ENCODE measurements at regions not wholly inside any gene's neighbourhood (a gene's known extent, or its start where the extent isn't known, plus 50 kb on each side); places are given as distances from the start of the nearest gene placed in this dataset.

GRCh38 chr4:23298371-23298770 lies 591.5 kb downstream of the PPARGC1A start:
- Histone ChIP-seq H3K36me3 (ENCODE audit: control insufficient read depth, insufficient read depth, low read length) (no peaks in the 10 kb centered on the region), H3K9me1 (ENCODE audit: control insufficient read depth, insufficient read depth, low read length) (no peaks in the 10 kb centered on the region), H3K4me3 (no peak overlapping the region), H3K4me2 (ENCODE audit: insufficient read depth, low read length) (no peak overlapping the region), H3K27ac (ENCODE audit: extremely low read depth, low read depth, low read length) (no peak overlapping the region), H3K4me1 (replicated peaks in 1 of 2; ENCODE audit: control insufficient read depth in 2 of 2, insufficient read depth in 2 of 2, low read length in 2 of 2) (no peaks in the 10 kb centered on the region), H2AFZ (ENCODE audit: low read depth, low read length) (no peak overlapping the region), H4K20me1 (replicated peaks; ENCODE audit: control insufficient read depth, insufficient read depth, low read length) (no peaks in the 10 kb centered on the region), H3K27me3 (ENCODE audit: control insufficient read depth in 2 of 2, insufficient read depth in 2 of 2, low read length in 2 of 2) (no peaks in the 10 kb centered on the region), H3K9me3 (replicated peaks; ENCODE audit: control insufficient read depth, insufficient read depth, low read depth, low read length) (no peaks in the 10 kb centered on the region), H3K79me2 (ENCODE audit: control insufficient read depth, insufficient read depth, low read length) (no peaks in the 10 kb centered on the region), H3K9ac (ENCODE audit: insufficient read depth in 1 of 2, low read depth in 2 of 2, low read length in 2 of 2) (no peak overlapping the region)
- CTCF ChIA-PET (ENCODE audit: low intra/inter-chr PET ratio), result no interaction called here
- no peak for DNase-seq (ENCODE audit: extremely low read depth in 1 of 4, low spot score in 3 of 4)
- TF ChIP-seq ZBTB1 (CRISPR knock-in tag; IDR thresholded peaks at IDR 0.05; ENCODE audit: borderline replicate concordance, low read depth), result no peak
- TF ChIP-seq NR3C1 (CRISPR knock-in tag; IDR thresholded peaks at IDR 0.05), result no peak
- no peak for TF ChIP-seq MAZ (CRISPR knock-in tag; conservative IDR thresholded peaks at IDR 0.05 in 1 of 2, IDR thresholded peaks at IDR 0.05 in 1 of 2)
- no peak for TF ChIP-seq RBM25 (IDR thresholded peaks at IDR 0.05; ENCODE audit: low read depth, low read length, severe bottlenecking)
- TF ChIP-seq, protein P1, sequence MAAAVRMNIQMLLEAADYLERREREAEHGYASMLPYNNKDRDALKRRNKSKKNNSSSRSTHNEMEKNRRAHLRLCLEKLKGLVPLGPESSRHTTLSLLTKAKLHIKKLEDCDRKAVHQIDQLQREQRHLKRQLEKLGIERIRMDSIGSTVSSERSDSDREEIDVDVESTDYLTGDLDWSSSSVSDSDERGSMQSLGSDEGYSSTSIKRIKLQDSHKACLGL (CRISPR knock-in tag; IDR thresholded peaks at IDR 0.05; ENCODE audit: borderline replicate concordance, poor library complexity, severe bottlenecking), result no peak
- TF ChIP-seq ZNF408 (CRISPR knock-in tag; IDR thresholded peaks at IDR 0.05; ENCODE audit: low read depth), result no peak
- TF ChIP-seq CBFA2T3 (IDR thresholded peaks at IDR 0.05), result no peak
- TF ChIP-seq PHTF2 (CRISPR knock-in tag; IDR thresholded peaks at IDR 0.05), result no peak
- TF ChIP-seq SRSF7 (optimal IDR thresholded peaks at IDR 0.05; ENCODE audit: low read depth, low read length), result no peak
- TF ChIP-seq CTCFL (IDR thresholded peaks at IDR 0.05; ENCODE audit: borderline replicate concordance, insufficient read depth, low read depth, low read length, poor library complexity, severe bottlenecking), result no peak
- TF ChIP-seq FOXJ3 (CRISPR knock-in tag; IDR thresholded peaks at IDR 0.05), result no peak
- no peak for TF ChIP-seq RBM15 (IDR thresholded peaks at IDR 0.05; ENCODE audit: insufficient read depth, low read length)
- TF ChIP-seq RCOR1 (IDR thresholded peaks at IDR 0.05; ENCODE audit: borderline replicate concordance in 1 of 2, low read depth in 2 of 2, low read length in 2 of 2), result no peak
- TF ChIP-seq, protein P2, sequence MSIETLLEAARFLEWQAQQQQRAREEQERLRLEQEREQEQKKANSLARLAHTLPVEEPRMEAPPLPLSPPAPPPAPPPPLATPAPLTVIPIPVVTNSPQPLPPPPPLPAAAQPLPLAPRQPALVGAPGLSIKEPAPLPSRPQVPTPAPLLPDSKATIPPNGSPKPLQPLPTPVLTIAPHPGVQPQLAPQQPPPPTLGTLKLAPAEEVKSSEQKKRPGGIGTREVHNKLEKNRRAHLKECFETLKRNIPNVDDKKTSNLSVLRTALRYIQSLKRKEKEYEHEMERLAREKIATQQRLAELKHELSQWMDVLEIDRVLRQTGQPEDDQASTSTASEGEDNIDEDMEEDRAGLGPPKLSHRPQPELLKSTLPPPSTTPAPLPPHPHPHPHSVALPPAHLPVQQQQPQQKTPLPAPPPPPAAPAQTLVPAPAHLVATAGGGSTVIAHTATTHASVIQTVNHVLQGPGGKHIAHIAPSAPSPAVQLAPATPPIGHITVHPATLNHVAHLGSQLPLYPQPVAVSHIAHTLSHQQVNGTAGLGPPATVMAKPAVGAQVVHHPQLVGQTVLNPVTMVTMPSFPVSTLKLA (conservative IDR thresholded peaks at IDR 0.05), result no peak
- TF ChIP-seq CBX2 (IDR thresholded peaks at IDR 0.05; ENCODE audit: insufficient read depth, low read length, poor library complexity, severe bottlenecking), result no peak
- intact Hi-C loops (cut with micrococcal nuclease), result no loop called here
- no TSS peak for BruUV-seq (replicated peaks)
- FAIRE-seq, result no peak
- in situ Hi-C loops (cut with MboI), result no loop called here
- 7% methylated on average over 1 of the region's 1 CpG for WGBS (ENCODE audit: insufficient coverage, low coverage, missing lambda C conversion rate)
- ATAC-seq, result no peak
- POLR2A ChIA-PET, result no interaction called here

Measured in K562 (cell line).